GM18907 (cell line): ENCODE measurements at regions not wholly inside any gene's neighbourhood (a gene's known extent, or its start where the extent isn't known, plus 50 kb on each side); places are given as distances from the start of the nearest gene placed in this dataset.
"Not testable (repeated sequence)": the region's sequence is repeated elsewhere in the genome, so short reads cannot be mapped to it uniquely, and the experiment has no call there.

ENCODE experiments used
- ATAC-seq: cut with Tn5 transposase; IDR thresholded peaks from one replicate; pipeline ENCODE4 v1.9.1; 2021; ENCODE audit warnings: mild to moderate bottlenecking, moderate library complexity; ENCODE audit not compliant: unreplicated experiment

- ATAC-seq, result not testable (repeated sequence)
Measured at GRCh38 chr10:9402067-9402466, 1347.6 kb downstream of the GATA3 start.

GRCh38 chr10:9402507-9403195 is 1348.2 kb downstream of the GATA3 start:
- not testable (repeated sequence) for ATAC-seq

- ATAC-seq, result not testable (repeated sequence)
Measured at GRCh38 chr10:9407201-9407600, 1352.7 kb downstream of the GATA3 start.

GRCh38 chr10:9416331-9416730 is 1361.8 kb downstream of the GATA3 start:
- no peak for ATAC-seq

- ATAC-seq, result no peak
Measured at GRCh38 chr10:9419757-9420156, 1365.3 kb downstream of the GATA3 start.

- ATAC-seq, result no peak
Measured at GRCh38 chr10:9427209-9427608, 1372.7 kb downstream of the GATA3 start.

- no peak for ATAC-seq
Measured at GRCh38 chr10:9437131-9437530, 1382.6 kb downstream of the GATA3 start.

GRCh38 chr10:9443758-9444157 is 1389.3 kb downstream of the GATA3 start:
- no peak for ATAC-seq

- no peak for ATAC-seq
Measured at GRCh38 chr10:9449530-9449929, 1395.0 kb downstream of the GATA3 start.

- ATAC-seq, result no peak
Measured at GRCh38 chr10:9450801-9451200, 1396.3 kb downstream of the GATA3 start.

GRCh38 chr10:9451211-9451773 is 1396.8 kb downstream of the GATA3 start:
- no peak for ATAC-seq

GRCh38 chr10:9452056-9452455 is 1397.6 kb downstream of the GATA3 start:
- ATAC-seq, result no peak

- not testable (repeated sequence) for ATAC-seq
Measured at GRCh38 chr10:9453871-9454270, 1399.4 kb downstream of the GATA3 start.

- ATAC-seq, result no peak
Measured at GRCh38 chr10:9469663-9470205, 1415.2 kb downstream of the GATA3 start.

GRCh38 chr10:9470581-9470980 is 1416.1 kb downstream of the GATA3 start:
- no peak for ATAC-seq

GRCh38 chr10:9501944-9502343 is 1447.5 kb downstream of the GATA3 start:
- ATAC-seq, result no peak

- no peak for ATAC-seq
Measured at GRCh38 chr10:9504227-9504626, 1449.7 kb downstream of the GATA3 start.

- ATAC-seq, result no peak
Measured at GRCh38 chr10:9505546-9505945, 1451.1 kb downstream of the GATA3 start.

GRCh38 chr10:9508606-9509005 is 1454.1 kb downstream of the GATA3 start:
- no peak for ATAC-seq

GRCh38 chr10:9510626-9511025 is 1456.1 kb downstream of the GATA3 start:
- ATAC-seq, result no peak

- ATAC-seq, result no peak
Measured at GRCh38 chr10:9515922-9516321, 1461.4 kb downstream of the GATA3 start.

- no peak for ATAC-seq
Measured at GRCh38 chr10:9535744-9536143, 1481.3 kb downstream of the GATA3 start.
